ENCODE measurements at regions not wholly inside any gene's neighbourhood (a gene's known extent, or its start where the extent isn't known, plus 50 kb on each side); places are given as distances from the start of the nearest gene placed in this dataset.

DNA sequence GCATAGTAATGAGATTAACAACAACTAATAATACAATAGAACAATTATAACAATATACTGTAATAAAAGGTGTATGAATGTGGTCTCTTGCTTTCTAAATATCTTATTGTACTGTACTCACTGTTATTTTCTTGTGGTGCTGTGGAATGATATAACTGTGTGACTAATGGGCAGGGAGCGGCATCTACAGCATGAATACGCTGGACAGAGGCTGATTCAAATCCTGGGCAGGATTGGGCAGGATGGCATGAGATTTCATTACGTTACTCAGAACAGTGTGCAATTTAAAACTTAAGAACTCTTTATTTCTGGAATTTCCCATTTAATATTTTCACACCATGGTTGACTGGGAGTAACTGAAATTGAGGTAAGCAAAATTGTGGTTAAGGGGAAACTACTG, 1239.8 kb upstream of the GOT2 start:
- BruUV-seq (replicated peaks) = no TSS peak
- Histone ChIP-seq H3F3A (ENCODE audit: insufficient read depth, low read depth) (no peaks in the 10 kb centered on the region), H2AFZ (no peak overlapping the region), H3K9me3 (ENCODE audit: insufficient read depth, low read depth) (no peaks in the 10 kb centered on the region), H3K27me3 (ENCODE audit: insufficient read depth, low read depth) (no peaks in the 10 kb centered on the region), H3K9me2 (ENCODE audit: insufficient read depth) (no peaks in the 10 kb centered on the region), H4K20me1 (ENCODE audit: insufficient read depth) (no peaks in the 10 kb centered on the region), H3K4me1 (replicated peaks; ENCODE audit: insufficient read depth) (no peaks in the 10 kb centered on the region), H3K4me2 (no peak overlapping the region), H3K36me3 (ENCODE audit: low read depth) (no peaks in the 10 kb centered on the region), H3K27ac (no peak overlapping the region), H3K79me2 (ENCODE audit: low read depth) (no peaks in the 10 kb centered on the region), H3K4me3 (no peak overlapping the region)
- intact Hi-C loops (cut with micrococcal nuclease; ENCODE audit: unreplicated experiment) = no loop called here
- DNase-seq = no peak
- POLR2A ChIA-PET (ENCODE audit: unreplicated experiment) = no interaction called here
- CTCF ChIA-PET = no interaction called here
- TF ChIP-seq EZH2 (IDR thresholded peaks at IDR 0.05; ENCODE audit: low read depth) = no peak
- TF ChIP-seq, protein P1, sequence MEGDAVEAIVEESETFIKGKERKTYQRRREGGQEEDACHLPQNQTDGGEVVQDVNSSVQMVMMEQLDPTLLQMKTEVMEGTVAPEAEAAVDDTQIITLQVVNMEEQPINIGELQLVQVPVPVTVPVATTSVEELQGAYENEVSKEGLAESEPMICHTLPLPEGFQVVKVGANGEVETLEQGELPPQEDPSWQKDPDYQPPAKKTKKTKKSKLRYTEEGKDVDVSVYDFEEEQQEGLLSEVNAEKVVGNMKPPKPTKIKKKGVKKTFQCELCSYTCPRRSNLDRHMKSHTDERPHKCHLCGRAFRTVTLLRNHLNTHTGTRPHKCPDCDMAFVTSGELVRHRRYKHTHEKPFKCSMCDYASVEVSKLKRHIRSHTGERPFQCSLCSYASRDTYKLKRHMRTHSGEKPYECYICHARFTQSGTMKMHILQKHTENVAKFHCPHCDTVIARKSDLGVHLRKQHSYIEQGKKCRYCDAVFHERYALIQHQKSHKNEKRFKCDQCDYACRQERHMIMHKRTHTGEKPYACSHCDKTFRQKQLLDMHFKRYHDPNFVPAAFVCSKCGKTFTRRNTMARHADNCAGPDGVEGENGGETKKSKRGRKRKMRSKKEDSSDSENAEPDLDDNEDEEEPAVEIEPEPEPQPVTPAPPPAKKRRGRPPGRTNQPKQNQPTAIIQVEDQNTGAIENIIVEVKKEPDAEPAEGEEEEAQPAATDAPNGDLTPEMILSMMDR (conservative IDR thresholded peaks at IDR 0.05) = no peak

DNA sequence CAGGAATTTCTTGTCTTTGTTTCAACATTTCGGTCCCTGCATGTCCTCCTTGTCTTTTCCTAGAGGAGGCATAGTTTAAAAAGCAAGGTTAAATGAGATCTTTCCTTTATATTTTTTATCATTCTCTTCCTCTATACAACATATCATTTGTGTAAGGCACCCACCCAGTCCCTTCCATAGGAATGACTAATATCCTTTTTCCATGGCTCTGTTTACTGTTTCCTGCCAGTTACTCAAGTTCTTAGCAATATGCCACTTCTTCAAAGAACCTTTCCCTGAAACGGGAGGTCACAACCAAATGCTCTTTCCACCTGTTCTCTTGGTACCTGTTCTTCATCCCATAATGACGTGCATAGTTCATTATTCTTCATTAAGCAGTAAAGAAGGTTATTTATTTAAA, 1237.1 kb upstream of the GOT2 start:
- no peaks in the 10 kb centered on the region for H3K27me3 ChIP-seq (ENCODE audit: insufficient read depth, low read depth)
- intact Hi-C loops (cut with micrococcal nuclease; ENCODE audit: unreplicated experiment) = no loop called here
- ChIA-PET CTCF (no interaction called here), POLR2A (ENCODE audit: unreplicated experiment) (no interaction called here)
- H4K20me1 ChIP-seq (ENCODE audit: insufficient read depth) = no peaks in the 10 kb centered on the region
- H3K4me1 ChIP-seq (replicated peaks; ENCODE audit: insufficient read depth) = no peaks in the 10 kb centered on the region
- no peak overlapping the region for H3K4me3 ChIP-seq
- no peaks in the 10 kb centered on the region for H3K9me2 ChIP-seq (ENCODE audit: insufficient read depth)
- no peaks in the 10 kb centered on the region for H3K36me3 ChIP-seq (ENCODE audit: low read depth)
- H3K9me3 ChIP-seq (ENCODE audit: insufficient read depth, low read depth) = no peaks in the 10 kb centered on the region
- no peak for DNase-seq
- H3K27ac ChIP-seq = no peak overlapping the region
- H3K79me2 ChIP-seq (ENCODE audit: low read depth) = no peaks in the 10 kb centered on the region
- H3F3A ChIP-seq (ENCODE audit: insufficient read depth, low read depth) = no peaks in the 10 kb centered on the region
- no peak overlapping the region for H2AFZ ChIP-seq
- BruUV-seq (replicated peaks) = no TSS peak
- TF ChIP-seq, protein P1 (conservative IDR thresholded peaks at IDR 0.05) = no peak
- no peak for TF ChIP-seq EZH2 (IDR thresholded peaks at IDR 0.05; ENCODE audit: low read depth)
- no peak overlapping the region for H3K4me2 ChIP-seq

DNA sequence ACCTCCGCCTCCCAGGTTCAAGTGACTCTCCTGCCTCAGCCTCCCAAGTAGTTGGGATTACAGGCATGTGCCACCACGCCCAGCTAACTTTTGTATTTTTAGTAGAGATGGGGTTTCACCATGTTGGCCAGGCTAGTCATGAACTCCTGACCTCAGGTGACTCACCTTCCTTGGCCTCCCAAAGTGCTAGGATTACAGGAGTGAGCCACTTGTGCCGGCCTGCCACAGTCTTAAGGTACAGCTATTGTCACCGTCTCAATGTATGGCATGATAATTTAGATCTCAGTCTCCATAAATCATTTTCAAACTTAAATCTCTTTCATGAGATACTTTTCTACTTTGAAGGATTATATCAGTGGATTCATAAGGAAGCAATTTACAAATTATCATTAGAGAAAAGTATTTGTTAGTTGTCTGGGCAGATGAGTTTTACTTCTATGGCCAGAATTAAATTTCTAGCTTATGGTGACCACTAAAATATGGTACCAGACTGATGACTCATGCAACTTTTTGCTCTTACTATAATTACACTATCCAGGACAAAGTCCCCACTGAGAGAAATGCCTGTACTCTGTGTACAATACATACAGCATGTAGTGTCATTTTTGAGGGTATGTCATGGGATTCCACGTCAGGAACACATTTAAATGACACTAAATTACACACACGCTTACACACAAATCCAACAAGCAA, 1230.3 kb upstream of the GOT2 start:
- DNase-seq = no peak
- POLR2A ChIA-PET (ENCODE audit: unreplicated experiment) = no interaction called here
- Histone ChIP-seq H3K27me3 (ENCODE audit: insufficient read depth, low read depth) (no peaks in the 10 kb centered on the region), H3K4me2 (no peak overlapping the region), H3K36me3 (ENCODE audit: low read depth) (no peaks in the 10 kb centered on the region), H2AFZ (no peak overlapping the region), H3K27ac (no peak overlapping the region), H3K4me3 (no peak overlapping the region), H3K79me2 (ENCODE audit: low read depth) (no peaks in the 10 kb centered on the region), H3K9me2 (ENCODE audit: insufficient read depth) (no peaks in the 10 kb centered on the region), H3K4me1 (replicated peaks; ENCODE audit: insufficient read depth) (no peaks in the 10 kb centered on the region), H3F3A (ENCODE audit: insufficient read depth, low read depth) (no peaks in the 10 kb centered on the region), H4K20me1 (ENCODE audit: insufficient read depth) (no peaks in the 10 kb centered on the region), H3K9me3 (ENCODE audit: insufficient read depth, low read depth) (no peaks in the 10 kb centered on the region)
- CTCF ChIA-PET = no interaction called here
- no peak for TF ChIP-seq EZH2 (IDR thresholded peaks at IDR 0.05; ENCODE audit: low read depth)
- TF ChIP-seq, protein P1 (conservative IDR thresholded peaks at IDR 0.05) = no peak
- intact Hi-C loops (cut with micrococcal nuclease; ENCODE audit: unreplicated experiment) = no loop called here
- BruUV-seq (replicated peaks) = no TSS peak

Data from PC-9 (cell line).